ENCODE measurements at regions not wholly inside any gene's neighbourhood (a gene's known extent, or its start where the extent isn't known, plus 50 kb on each side); places are given as distances from the start of the nearest gene placed in this dataset.

DNA sequence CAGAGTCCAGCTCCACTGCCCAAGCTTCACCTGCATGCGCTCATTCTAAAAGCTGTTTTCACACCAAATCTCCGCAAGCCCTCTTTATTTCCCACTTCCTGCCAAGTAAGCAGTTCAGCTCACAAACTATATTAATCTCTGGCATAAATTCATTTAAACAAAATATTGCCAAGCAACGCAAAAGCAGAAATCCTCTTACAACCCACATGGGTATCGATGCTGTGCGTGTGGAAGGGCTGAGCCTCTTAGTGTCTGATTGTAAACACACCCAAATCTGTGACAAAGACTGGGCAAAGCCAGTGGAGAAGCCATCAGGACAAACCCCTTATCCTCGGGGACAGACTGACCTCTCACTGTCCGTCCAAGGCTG lies 124.3 kb upstream of the ATP2B2 start:
- H3K4me3 ChIP-seq (replicated peaks; ENCODE audit: low read depth, low read length): no peak overlapping the region
- DNase-seq (ENCODE audit: low read depth): no peak
- no peak for TF ChIP-seq CTCF (IDR thresholded peaks at IDR 0.05; ENCODE audit: low read length, missing control alignments)

DNA sequence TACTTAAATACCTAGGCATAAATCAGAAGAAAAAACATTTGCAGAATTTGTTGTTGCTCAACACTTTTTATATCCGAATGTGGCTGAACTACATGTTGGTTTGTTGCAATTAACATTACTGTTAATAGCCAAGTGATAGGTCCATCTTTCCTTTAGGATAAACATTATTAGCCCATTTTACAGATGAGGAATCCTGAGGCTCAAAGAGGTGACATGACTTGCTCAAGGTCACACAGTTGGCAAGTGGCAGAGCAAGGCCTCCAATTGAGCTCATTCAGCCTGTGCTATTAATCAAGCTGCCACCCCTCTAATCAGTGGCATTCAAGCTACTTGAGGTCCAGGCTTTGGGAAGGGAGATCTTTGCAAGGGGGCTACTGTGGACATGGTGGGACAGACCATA lies 125.8 kb upstream of the ATP2B2 start:
- TF ChIP-seq CTCF (IDR thresholded peaks at IDR 0.05; ENCODE audit: low read length, missing control alignments): no peak
- H3K4me3 ChIP-seq (replicated peaks; ENCODE audit: low read depth, low read length): no peak overlapping the region
- no peak for DNase-seq (ENCODE audit: low read depth)

DNA sequence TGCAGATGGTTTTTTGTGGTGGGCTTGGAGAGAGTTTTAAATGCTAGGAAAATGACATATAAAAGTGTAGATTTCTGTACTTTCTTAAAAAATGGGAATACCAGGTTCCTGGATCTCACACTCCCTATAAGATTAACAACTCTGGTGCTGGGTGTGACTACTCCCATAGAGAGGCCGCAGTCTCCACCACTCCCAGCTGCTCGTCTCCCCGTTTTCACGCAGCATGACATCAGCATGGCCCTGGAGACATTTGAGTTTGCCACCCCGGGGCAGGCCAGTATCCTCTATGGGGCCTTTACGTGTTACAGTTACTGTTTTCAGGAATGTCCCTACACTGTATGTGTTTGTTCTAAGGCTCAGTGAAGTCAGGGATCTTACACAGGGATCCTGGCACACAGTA lies 126.7 kb upstream of the ATP2B2 start:
- TF ChIP-seq CTCF (IDR thresholded peaks at IDR 0.05; ENCODE audit: low read length, missing control alignments): no peak
- no peak for DNase-seq (ENCODE audit: low read depth)
- no peak overlapping the region for H3K4me3 ChIP-seq (replicated peaks; ENCODE audit: low read depth, low read length)

DNA sequence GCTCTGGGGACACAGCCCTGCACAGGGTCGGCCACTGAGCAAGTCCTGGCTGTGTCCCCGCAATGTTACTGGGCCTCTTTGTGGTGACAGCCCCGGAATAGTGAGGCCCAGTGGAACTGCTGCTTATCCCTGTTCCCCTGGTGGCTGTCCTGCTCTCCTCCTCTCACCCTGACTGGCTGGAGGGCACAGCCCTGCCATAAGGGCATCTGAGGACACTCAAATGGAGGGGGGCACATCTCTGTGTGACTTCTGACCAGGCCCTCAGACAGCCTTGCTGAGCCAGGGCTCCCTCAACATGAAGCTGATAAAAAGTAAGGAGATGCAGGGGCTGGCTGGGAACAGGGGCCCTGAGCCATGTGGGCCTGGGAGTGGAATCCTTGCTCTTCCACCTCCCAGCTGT lies 127.4 kb upstream of the ATP2B2 start:
- no peak for DNase-seq (ENCODE audit: low read depth)
- TF ChIP-seq CTCF (IDR thresholded peaks at IDR 0.05; ENCODE audit: low read length, missing control alignments): no peak
- H3K4me3 ChIP-seq (replicated peaks; ENCODE audit: low read depth, low read length): no peak overlapping the region

DNA sequence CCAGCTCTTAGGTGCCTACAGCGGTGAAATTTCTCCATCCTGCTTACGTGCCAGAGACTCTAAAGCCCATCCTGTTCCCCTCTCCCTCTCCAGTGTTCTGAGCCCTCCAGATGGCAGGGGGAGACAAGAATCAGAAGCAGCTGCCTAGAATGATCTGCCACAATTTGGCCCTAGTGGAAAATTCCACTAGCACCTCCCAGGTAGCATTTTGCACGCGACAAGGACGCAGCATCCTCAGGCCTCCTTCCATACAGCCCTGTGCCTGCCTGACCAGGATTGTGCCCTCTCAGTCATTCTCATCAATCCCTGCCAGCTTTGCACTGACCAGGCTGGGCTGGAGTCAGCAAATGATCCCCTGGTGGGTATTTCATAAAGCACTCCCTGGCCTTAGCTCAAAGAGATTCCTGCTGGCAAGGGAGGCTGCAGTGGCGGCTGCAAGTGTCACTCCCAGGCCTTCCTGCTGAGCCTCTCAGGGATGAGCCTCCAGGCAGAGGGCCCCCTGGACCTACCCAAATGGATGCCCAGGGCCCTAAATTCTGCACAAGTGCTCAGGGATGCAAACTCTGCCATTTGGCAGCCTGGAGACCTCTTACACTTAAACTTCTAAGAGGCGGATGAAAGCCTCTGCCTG lies 130.2 kb upstream of the ATP2B2 start:
- TF ChIP-seq CTCF (IDR thresholded peaks at IDR 0.05; ENCODE audit: low read length, missing control alignments): no peak
- no peak for DNase-seq (ENCODE audit: low read depth)
- no peak overlapping the region for H3K4me3 ChIP-seq (replicated peaks; ENCODE audit: low read depth, low read length)

- no peak overlapping the region for H3K4me3 ChIP-seq (replicated peaks; ENCODE audit: low read depth, low read length)
These were observed 132.0 kb upstream of the ATP2B2 start for GRCh38 chr3:10637342-10637741.

More at GRCh38 chr3:10637342-10637741, 132.0 kb upstream of the ATP2B2 start:
- TF ChIP-seq CTCF (IDR thresholded peaks at IDR 0.05; ENCODE audit: low read length, missing control alignments): no peak
- DNase-seq (ENCODE audit: low read depth): no peak

Data from fibroblast of pulmonary artery (primary cell).